NB4 (cell line): ENCODE measurements at regions not wholly inside any gene's neighbourhood (a gene's known extent, or its start where the extent isn't known, plus 50 kb on each side); places are given as distances from the start of the nearest gene placed in this dataset.

Experiments
- CTCF ChIP-seq: IDR thresholded peaks from one replicate; pipeline ENCODE4 v1.5.1; 2012; ENCODE audit warnings: low read depth, low read length
- POLR2A ChIP-seq: IDR thresholded peaks from 2 replicates; pipeline ENCODE4 v1.6.1; 2011; ENCODE audit warnings: mild to moderate bottlenecking; ENCODE audit not compliant: insufficient read length; ENCODE audit errors: extremely low read depth
- TF ChIP-seq, protein P1 (sequence below): IDR thresholded peaks from 2 replicates; pipeline ENCODE4 v1.6.1; 2011; ENCODE audit warnings: low read depth, low read length

GRCh38 chr18:28469946-28470345, 293.0 kb upstream of the CDH2 start:
- no peak for TF ChIP-seq CTCF
- TF ChIP-seq, protein P1, sequence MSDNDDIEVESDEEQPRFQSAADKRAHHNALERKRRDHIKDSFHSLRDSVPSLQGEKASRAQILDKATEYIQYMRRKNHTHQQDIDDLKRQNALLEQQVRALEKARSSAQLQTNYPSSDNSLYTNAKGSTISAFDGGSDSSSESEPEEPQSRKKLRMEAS = no peak
- TF ChIP-seq POLR2A = no peak
